Neural crest cell (in vitro differentiated cells): ENCODE measurements at regions not wholly inside any gene's neighbourhood (a gene's known extent, or its start where the extent isn't known, plus 50 kb on each side); places are given as distances from the start of the nearest gene placed in this dataset.
A peak's percentile ranks its signal among the peaks of the same experiment; 100 is the strongest.

Source experiments
- DNase-seq: peaks from one replicate; pipeline ENCODE4 v3.0.0; 2021; ENCODE audit warnings: low read depth, mixed read lengths, low spot score
- H3K27ac Mint-ChIP-seq: one replicate; pipeline ENCODE4 v1.8.0; 2021; ENCODE audit warnings: mild to moderate bottlenecking, mixed read lengths; ENCODE audit not compliant: unreplicated experiment
- H3K27me3 Mint-ChIP-seq: 2 replicates; pipeline ENCODE4 v1.8.0; 2021; ENCODE audit warnings: low read depth, mild to moderate bottlenecking, mixed read lengths
- H3K36me3 Mint-ChIP-seq: 2 replicates; pipeline ENCODE4 v1.8.0; 2021; ENCODE audit warnings: low read depth, mild to moderate bottlenecking, mixed read lengths
- H3K4me1 Mint-ChIP-seq: 2 replicates; pipeline ENCODE4 v1.8.0; 2021; ENCODE audit warnings: mixed read lengths
- H3K4me3 Mint-ChIP-seq: one replicate; pipeline ENCODE4 v1.8.0; 2021; ENCODE audit warnings: mild to moderate bottlenecking, mixed read lengths
- H3K9me3 Mint-ChIP-seq: 2 replicates; pipeline ENCODE4 v1.8.0; 2021; ENCODE audit warnings: mixed read lengths
- TF ChIP-seq, protein P1 (sequence below): fragments of 200-600 bp; sonication (generic); conservative IDR thresholded peaks from 2 replicates; pipeline ENCODE4 v1.5.0; 2021; ENCODE audit warnings: antibody characterized with exemption, mild to moderate bottlenecking

DNA sequence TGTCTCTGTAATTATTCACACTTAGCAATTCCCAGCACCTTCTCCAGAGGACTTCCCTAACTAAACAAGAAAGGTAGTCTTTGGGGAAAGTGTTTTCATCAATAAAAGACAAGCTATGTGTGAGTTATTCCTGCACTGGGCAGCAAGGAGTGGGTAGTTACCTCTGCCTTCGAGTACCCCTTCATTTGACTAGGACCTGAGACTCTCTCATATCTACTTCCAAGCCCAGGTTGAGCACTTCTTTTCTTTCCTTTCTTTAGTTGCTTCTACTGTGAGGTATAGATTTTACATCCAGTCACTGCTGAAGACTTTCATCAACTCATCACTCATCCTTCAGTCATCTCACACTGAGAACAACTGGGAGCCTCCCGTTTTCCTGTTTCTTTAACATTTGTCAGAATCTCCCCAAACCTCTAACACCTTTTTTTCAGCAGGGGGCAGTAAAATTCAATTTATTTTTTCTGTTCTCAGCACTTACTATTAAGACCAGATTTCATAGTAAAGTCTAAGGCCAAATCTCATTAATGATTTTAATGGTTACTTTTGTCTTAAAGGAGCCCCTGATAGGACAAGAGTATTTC, 80.1 kb upstream of the PRSS1 start:
- Mint-ChIP-seq H3K36me3 (no peaks in the 10 kb centered on the region), H3K4me1 (no peaks in the 10 kb centered on the region), H3K27me3 (peaks cover 2% of the 10 kb centered on the region), H3K4me3 (no peak overlapping the region), H3K9me3 (peaks cover 3% of the 10 kb centered on the region), H3K27ac (no peak overlapping the region)
- TF ChIP-seq, protein P1, sequence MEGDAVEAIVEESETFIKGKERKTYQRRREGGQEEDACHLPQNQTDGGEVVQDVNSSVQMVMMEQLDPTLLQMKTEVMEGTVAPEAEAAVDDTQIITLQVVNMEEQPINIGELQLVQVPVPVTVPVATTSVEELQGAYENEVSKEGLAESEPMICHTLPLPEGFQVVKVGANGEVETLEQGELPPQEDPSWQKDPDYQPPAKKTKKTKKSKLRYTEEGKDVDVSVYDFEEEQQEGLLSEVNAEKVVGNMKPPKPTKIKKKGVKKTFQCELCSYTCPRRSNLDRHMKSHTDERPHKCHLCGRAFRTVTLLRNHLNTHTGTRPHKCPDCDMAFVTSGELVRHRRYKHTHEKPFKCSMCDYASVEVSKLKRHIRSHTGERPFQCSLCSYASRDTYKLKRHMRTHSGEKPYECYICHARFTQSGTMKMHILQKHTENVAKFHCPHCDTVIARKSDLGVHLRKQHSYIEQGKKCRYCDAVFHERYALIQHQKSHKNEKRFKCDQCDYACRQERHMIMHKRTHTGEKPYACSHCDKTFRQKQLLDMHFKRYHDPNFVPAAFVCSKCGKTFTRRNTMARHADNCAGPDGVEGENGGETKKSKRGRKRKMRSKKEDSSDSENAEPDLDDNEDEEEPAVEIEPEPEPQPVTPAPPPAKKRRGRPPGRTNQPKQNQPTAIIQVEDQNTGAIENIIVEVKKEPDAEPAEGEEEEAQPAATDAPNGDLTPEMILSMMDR: peak; percentile 53
- DNase-seq: no peak

DNA sequence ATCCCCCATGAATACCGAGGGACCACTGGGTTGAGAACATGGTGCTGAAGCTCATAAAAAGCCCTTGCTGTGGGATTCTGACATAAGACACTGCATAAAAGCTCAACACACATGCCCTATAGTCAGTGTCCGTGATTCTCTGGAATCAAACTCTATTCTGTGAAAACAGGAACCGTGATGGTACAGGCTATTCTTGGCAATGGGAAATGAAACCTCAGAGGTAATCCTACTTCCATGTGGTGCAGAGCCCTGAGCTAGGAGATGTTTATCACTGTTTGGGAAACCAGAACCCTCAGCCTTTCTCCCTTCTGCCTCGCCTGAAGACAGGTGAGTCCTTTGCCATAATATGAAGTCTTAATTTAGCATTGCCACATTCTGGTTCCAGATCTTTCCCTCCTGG, 80.8 kb upstream of the PRSS1 start:
- Mint-ChIP-seq H3K9me3 (peaks cover 3% of the 10 kb centered on the region), H3K4me3 (no peak overlapping the region), H3K4me1 (no peaks in the 10 kb centered on the region), H3K27me3 (peaks cover 2% of the 10 kb centered on the region), H3K27ac (no peak overlapping the region), H3K36me3 (no peaks in the 10 kb centered on the region)
- no peak for DNase-seq
- TF ChIP-seq, protein P1: no peak

DNA sequence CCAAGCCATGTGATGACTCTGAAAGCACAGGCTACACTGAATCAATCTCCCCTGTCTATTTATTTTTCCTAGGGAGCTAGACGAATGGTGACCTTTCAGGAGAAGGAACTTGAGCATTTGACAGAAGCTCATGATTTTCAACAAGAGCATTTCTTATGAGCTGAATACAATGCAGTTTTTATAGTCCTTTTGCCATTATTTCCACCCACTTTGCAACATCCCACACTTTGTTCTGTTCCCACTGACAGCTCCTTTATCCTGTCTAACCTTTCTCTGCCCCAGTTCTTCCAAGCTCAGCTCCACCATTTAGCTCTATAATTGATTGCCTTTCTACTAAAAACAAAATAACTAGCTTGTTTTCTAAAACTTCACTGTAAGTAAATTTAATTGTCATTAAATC, 91.9 kb upstream of the PRSS1 start:
- no peak for DNase-seq
- Mint-ChIP-seq H3K9me3 (peaks cover 4% of the 10 kb centered on the region), H3K27me3 (peaks cover 8% of the 10 kb centered on the region), H3K36me3 (no peaks in the 10 kb centered on the region), H3K4me1 (peaks cover 12% of the 10 kb centered on the region), H3K4me3 (no peak overlapping the region), H3K27ac (no peak overlapping the region)
- TF ChIP-seq, protein P1: no peak

DNA sequence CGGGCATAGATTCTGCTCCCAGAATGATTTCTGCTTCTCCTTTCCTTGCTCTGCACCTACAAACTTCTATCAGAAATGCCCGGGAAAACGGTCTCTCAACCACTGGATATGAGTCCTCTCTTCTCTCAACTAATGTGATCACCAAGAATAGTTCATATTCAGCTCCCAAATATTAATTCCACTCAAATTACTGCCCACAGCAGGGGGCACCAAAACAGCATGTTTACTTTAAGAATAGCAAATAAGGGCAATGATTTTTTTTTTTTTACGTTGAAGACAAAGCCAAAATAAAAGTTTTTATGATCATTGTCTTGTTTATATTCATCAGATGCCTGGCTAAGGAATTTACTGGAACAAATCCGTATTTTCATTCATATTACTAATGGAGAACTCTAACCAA, 94.9 kb upstream of the PRSS1 start:
- Mint-ChIP-seq H3K36me3 (no peaks in the 10 kb centered on the region), H3K27me3 (peaks cover 13% of the 10 kb centered on the region), H3K27ac (no peak overlapping the region), H3K4me3 (no peak overlapping the region), H3K4me1 (peaks cover 12% of the 10 kb centered on the region), H3K9me3 (no peaks in the 10 kb centered on the region)
- TF ChIP-seq, protein P1: no peak
- DNase-seq: no peak

DNA sequence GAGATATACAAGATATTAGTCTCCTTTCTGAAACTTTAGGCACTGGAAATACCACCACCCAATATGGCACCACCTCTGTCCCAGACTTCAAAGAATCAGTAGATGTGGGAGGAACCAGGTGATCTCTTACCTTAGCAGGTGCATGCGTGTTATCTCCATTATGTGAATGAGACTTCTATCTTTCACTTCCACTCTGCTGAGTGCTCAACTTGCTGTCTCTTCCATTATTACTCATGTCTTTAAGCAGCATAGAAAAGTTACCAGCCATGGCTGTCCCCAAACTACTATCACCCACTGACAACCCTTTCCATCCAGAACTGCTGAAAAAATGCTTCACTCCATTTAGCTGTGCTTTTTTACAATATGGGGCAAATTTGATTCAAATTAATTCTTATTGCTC, 101.5 kb upstream of the PRSS1 start:
- H3K27ac Mint-ChIP-seq: no peak overlapping the region
- no peaks in the 10 kb centered on the region for H3K9me3 Mint-ChIP-seq
- H3K4me1 Mint-ChIP-seq: peaks cover 11% of the 10 kb centered on the region
- no peak overlapping the region for H3K4me3 Mint-ChIP-seq
- TF ChIP-seq, protein P1: no peak
- no peaks in the 10 kb centered on the region for H3K36me3 Mint-ChIP-seq
- H3K27me3 Mint-ChIP-seq: peaks cover 58% of the 10 kb centered on the region
- no peak for DNase-seq
